ENCODE measurements at regions not wholly inside any gene's neighbourhood (a gene's known extent, or its start where the extent isn't known, plus 50 kb on each side); places are given as distances from the start of the nearest gene placed in this dataset.

- no peak for DNase-seq (ENCODE audit: low spot score)
Measured at GRCh38 chr7:116310141-116310540, 99.8 kb downstream of the TES start.

GRCh38 chr7:116311259-116311658, 100.9 kb downstream of the TES start:
- no peak for DNase-seq (ENCODE audit: low spot score)

- DNase-seq (ENCODE audit: low spot score): no peak
Measured at GRCh38 chr7:116311816-116312471, 101.6 kb downstream of the TES start.

GRCh38 chr7:116315293-116315692, 105.0 kb downstream of the TES start:
- DNase-seq (ENCODE audit: low spot score): no peak

GRCh38 chr7:116315803-116316202, 105.5 kb downstream of the TES start:
- DNase-seq (ENCODE audit: low spot score): no peak

GRCh38 chr7:116316838-116317628, 106.7 kb downstream of the TES start:
- DNase-seq (ENCODE audit: low spot score): peak; percentile 8

GRCh38 chr7:116317907-116318306, 107.6 kb downstream of the TES start:
- no peak for DNase-seq (ENCODE audit: low spot score)

GRCh38 chr7:116322541-116322940, 112.2 kb downstream of the TES start:
- DNase-seq (ENCODE audit: low spot score): no peak

- no peak for DNase-seq (ENCODE audit: low spot score)
Measured at GRCh38 chr7:116324582-116324981, 114.2 kb downstream of the TES start.

GRCh38 chr7:116325517-116325916, 115.2 kb downstream of the TES start:
- DNase-seq (ENCODE audit: low spot score): no peak

GRCh38 chr7:116327135-116327534, 116.8 kb downstream of the TES start:
- DNase-seq (ENCODE audit: low spot score): no peak

GRCh38 chr7:116327752-116328151, 117.4 kb downstream of the TES start:
- no peak for DNase-seq (ENCODE audit: low spot score)

GRCh38 chr7:116328161-116328560, 117.8 kb downstream of the TES start:
- DNase-seq (ENCODE audit: low spot score): no peak

- DNase-seq (ENCODE audit: low spot score): no peak
Measured at GRCh38 chr7:116329686-116330503, 119.6 kb downstream of the TES start.

- no peak for DNase-seq (ENCODE audit: low spot score)
Measured at GRCh38 chr7:116331020-116331419, 120.7 kb downstream of the TES start.

- no peak for DNase-seq (ENCODE audit: low spot score)
Measured at GRCh38 chr7:116332766-116333165, 122.4 kb downstream of the TES start.

- DNase-seq (ENCODE audit: low spot score): no peak
Measured at GRCh38 chr7:116334555-116334954, 124.2 kb downstream of the TES start.

GRCh38 chr7:116337018-116337417, 126.7 kb downstream of the TES start:
- DNase-seq (ENCODE audit: low spot score): no peak

GRCh38 chr7:116337800-116338199, 127.5 kb downstream of the TES start:
- no peak for DNase-seq (ENCODE audit: low spot score)

GRCh38 chr7:116339564-116339963, 129.2 kb downstream of the TES start:
- no peak for DNase-seq (ENCODE audit: low spot score)

- no peak for DNase-seq (ENCODE audit: low spot score)
Measured at GRCh38 chr7:116340201-116340847, 130.0 kb downstream of the TES start.

Measured in SW480 (cell line).